SK-N-MC (cell line): ENCODE measurements at regions not wholly inside any gene's neighbourhood (a gene's known extent, or its start where the extent isn't known, plus 50 kb on each side); places are given as distances from the start of the nearest gene placed in this dataset.

ENCODE experiments used
- EZH2 ChIP-seq: fragments of 200-600 bp; sonication (generic); IDR thresholded peaks from one replicate; pipeline ENCODE4 v1.6.1; 2017; ENCODE audit warnings: antibody characterized with exemption
- FOXP2 ChIP-seq: optimal IDR thresholded peaks from 2 replicates; pipeline ENCODE3; 2011; ENCODE audit warnings: mild to moderate bottlenecking, moderate library complexity; ENCODE audit not compliant: insufficient read depth; ENCODE audit errors: extremely low read length, control extremely low read depth
- POLR2AphosphoS5 ChIP-seq: IDR thresholded peaks from 2 replicates; pipeline ENCODE4 v1.6.1; 2012; ENCODE audit warnings: mild to moderate bottlenecking, low read depth, low read length, borderline replicate concordance

GRCh38 chr9:24721621-24722020 is 175.9 kb upstream of the IZUMO3 start:
- TF ChIP-seq EZH2 (no peak), POLR2AphosphoS5 (no peak), FOXP2 (no peak)
